ENCODE measurements at regions not wholly inside any gene's neighbourhood (a gene's known extent, or its start where the extent isn't known, plus 50 kb on each side); places are given as distances from the start of the nearest gene placed in this dataset.

DNA sequence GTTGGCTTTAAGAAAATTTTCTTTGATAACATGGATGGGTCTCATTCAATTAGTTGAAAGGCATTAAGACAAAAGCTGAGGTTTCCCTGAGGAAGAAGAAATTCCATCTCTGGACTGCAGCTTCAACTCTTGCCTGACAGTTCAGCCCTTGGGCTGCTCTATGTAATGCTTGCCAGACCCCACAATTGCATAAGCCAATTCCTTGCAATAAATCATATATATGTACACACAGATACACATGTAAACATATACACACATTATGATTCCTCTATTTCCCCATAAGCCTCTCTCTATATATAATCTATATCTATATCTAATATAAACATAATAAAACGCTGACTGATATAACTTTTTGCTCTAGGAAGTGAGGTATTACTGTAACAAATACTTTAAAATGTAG is 301.5 kb upstream of the PRMT6 start:
- ATAC-seq (replicated peaks) (no peak), DNase-seq (no peak)
- H3K36me3 Mint-ChIP-seq: no peaks in the 10 kb centered on the region
- no peaks in the 10 kb centered on the region for H3K27me3 Mint-ChIP-seq
- no peak overlapping the region for H3K27ac Mint-ChIP-seq
- no peak overlapping the region for H3K4me3 Mint-ChIP-seq
- H3K4me1 Mint-ChIP-seq: no peaks in the 10 kb centered on the region
- H3K9me3 Mint-ChIP-seq: no peaks in the 10 kb centered on the region

DNA sequence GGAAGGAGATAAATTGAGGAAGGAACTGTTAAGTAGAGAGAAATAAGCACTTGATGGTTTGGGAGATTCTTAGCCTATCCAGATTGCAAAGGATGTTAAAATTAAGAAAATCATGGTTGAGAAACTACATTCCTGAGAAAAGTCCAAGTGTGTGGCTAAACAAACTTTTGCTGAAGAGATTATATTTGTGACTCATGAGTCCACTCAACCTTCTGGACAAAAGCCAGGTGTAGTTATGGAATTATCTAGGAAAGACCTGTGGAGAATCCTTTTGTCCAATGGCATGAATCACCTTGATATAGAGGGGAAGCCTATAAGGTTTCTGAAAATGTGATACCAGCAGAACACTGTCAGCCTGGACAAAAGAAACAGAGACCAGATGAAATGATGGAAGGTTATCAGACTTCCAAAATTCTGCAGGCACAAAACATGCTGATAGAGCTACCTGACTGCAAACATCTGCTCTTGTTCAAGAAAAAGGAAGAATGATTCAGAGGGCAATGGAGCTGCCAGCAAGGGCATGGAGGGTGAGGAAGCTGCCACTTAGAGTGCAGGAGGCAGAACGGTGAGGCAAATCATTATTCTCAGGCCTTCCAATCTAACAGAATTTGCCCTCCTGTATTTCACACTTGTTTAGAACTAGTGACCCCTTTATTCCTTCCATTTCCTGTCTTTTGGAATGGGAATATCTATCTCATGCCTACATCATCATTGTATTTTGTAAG is 300.6 kb upstream of the PRMT6 start:
- no peaks in the 10 kb centered on the region for H3K4me1 Mint-ChIP-seq
- ATAC-seq (replicated peaks) (no peak), DNase-seq (no peak)
- H3K9me3 Mint-ChIP-seq: no peaks in the 10 kb centered on the region
- H3K27ac Mint-ChIP-seq: no peak overlapping the region
- H3K27me3 Mint-ChIP-seq: no peaks in the 10 kb centered on the region
- H3K36me3 Mint-ChIP-seq: no peaks in the 10 kb centered on the region
- no peak overlapping the region for H3K4me3 Mint-ChIP-seq

DNA sequence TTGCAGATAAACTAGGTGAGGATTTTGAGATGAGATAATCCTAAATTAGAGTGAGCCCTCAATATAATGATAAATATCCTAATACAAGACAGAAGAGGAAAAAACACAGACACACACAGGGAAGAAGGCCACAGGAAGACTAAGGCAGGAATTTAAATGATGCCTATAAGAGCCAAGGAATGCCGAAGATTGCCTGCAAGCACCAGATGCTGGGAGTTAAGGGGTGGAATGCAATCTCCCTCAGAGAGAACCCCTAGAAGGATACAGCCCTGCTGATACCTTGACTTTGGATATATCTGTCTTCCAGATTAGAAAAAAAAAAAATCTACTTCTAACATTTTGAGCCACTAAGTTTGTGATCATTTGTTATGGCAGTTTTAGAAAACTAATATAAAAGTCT is 299.7 kb upstream of the PRMT6 start:
- Mint-ChIP-seq H3K9me3 (no peaks in the 10 kb centered on the region), H3K4me1 (no peaks in the 10 kb centered on the region), H3K27me3 (no peaks in the 10 kb centered on the region), H3K27ac (no peak overlapping the region), H3K4me3 (no peak overlapping the region), H3K36me3 (no peaks in the 10 kb centered on the region)
- DNase-seq: no peak
- no peak for ATAC-seq (replicated peaks)

DNA sequence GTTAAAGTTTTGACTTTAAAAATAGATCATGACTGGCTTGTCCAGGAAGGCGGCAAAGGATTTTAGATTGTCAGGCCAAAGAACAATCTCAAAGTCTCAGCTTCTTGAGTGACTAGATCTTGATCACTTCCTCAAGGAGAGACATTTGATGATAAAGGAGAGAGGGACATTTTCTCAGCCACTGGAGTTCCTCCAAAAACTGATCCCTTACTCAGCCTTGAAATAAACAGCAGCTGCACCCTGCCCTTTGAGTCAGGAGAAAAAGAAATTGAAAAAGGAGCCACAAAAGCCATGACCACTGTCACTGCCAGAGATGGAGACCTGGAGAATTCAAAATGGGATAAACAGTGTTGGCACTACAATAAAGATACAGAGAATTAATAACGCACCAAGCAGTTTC is 288.4 kb upstream of the PRMT6 start:
- H3K4me1 Mint-ChIP-seq: no peaks in the 10 kb centered on the region
- ATAC-seq (replicated peaks) (no peak), DNase-seq (no peak)
- H3K27ac Mint-ChIP-seq: no peak overlapping the region
- H3K27me3 Mint-ChIP-seq: no peaks in the 10 kb centered on the region
- H3K9me3 Mint-ChIP-seq: peaks cover 2 to 6% of the 10 kb centered on the region in 2 donors
- no peaks in the 10 kb centered on the region for H3K36me3 Mint-ChIP-seq
- H3K4me3 Mint-ChIP-seq: no peak overlapping the region

GRCh38 chr1:106768501-106768900 is 288.0 kb upstream of the PRMT6 start:
- H3K27me3 Mint-ChIP-seq: no peaks in the 10 kb centered on the region
- ATAC-seq (replicated peaks) (no peak), DNase-seq (no peak)
- no peak overlapping the region for H3K4me3 Mint-ChIP-seq
- H3K4me1 Mint-ChIP-seq: no peaks in the 10 kb centered on the region
- peaks cover 6 to 11% of the 10 kb centered on the region in 2 donors for H3K9me3 Mint-ChIP-seq
- H3K27ac Mint-ChIP-seq: no peak overlapping the region
- no peaks in the 10 kb centered on the region for H3K36me3 Mint-ChIP-seq

DNA sequence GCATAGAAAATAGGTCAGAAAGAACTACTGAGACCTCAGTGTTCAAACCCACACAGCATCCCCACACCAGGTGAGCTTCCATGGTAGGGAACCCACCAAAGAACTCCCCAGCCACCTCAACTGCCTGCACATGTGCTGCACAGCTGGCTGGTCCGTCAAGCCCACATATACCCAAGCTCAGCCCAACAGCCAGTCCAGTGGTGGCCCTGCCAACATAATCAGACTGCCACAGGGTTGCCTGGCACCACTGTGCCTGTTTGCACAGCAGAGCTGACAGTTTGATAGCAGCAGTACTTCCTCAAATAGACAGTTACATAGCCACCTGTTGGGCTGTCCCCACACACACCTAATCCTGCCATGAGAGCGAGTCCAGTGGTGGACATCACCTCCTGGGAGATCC is 283.3 kb upstream of the PRMT6 start:
- H3K4me1 Mint-ChIP-seq: no peaks in the 10 kb centered on the region
- no peaks in the 10 kb centered on the region for H3K27me3 Mint-ChIP-seq
- peaks cover 15% of the 10 kb centered on the region in 2 donors for H3K9me3 Mint-ChIP-seq
- H3K4me3 Mint-ChIP-seq: no peak overlapping the region
- H3K27ac Mint-ChIP-seq: no peak overlapping the region
- DNase-seq (no peak), ATAC-seq (replicated peaks) (no peak)
- H3K36me3 Mint-ChIP-seq: no peaks in the 10 kb centered on the region

DNA sequence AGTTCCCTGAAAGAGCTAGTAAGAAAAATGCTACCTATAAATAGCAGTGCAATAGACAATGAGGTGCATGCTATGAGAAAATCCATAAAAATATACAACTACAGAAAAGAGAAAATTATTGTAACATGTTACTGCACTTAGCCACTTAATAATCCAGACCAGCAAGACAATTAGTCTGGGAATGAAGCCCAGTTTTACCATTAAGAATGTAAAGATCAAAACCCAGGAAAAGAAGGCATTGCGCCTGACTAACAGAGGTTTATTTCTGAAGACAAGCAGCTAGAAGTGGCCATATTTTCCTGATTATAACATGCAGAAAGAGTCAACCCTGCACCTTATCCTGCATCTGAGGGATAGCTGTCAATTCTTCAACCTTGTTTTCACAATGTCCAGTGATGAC is 276.4 kb upstream of the PRMT6 start:
- no peaks in the 10 kb centered on the region for H3K27me3 Mint-ChIP-seq
- no peaks in the 10 kb centered on the region for H3K4me1 Mint-ChIP-seq
- no peak for DNase-seq
- H3K27ac Mint-ChIP-seq: no peak overlapping the region
- no peak for ATAC-seq (replicated peaks)
- H3K4me3 Mint-ChIP-seq: no peak overlapping the region
- peaks cover 0 to 2% of the 10 kb centered on the region in 2 donors for H3K9me3 Mint-ChIP-seq
- H3K36me3 Mint-ChIP-seq: no peaks in the 10 kb centered on the region

GRCh38 chr1:106780806-106781569 is 275.5 kb upstream of the PRMT6 start:
- H3K27me3 Mint-ChIP-seq: no peaks in the 10 kb centered on the region
- no peak for ATAC-seq (replicated peaks)
- no peak overlapping the region for H3K27ac Mint-ChIP-seq
- DNase-seq: no peak
- no peaks in the 10 kb centered on the region for H3K4me1 Mint-ChIP-seq
- H3K4me3 Mint-ChIP-seq: no peak overlapping the region
- H3K36me3 Mint-ChIP-seq: no peaks in the 10 kb centered on the region
- no peaks in the 10 kb centered on the region for H3K9me3 Mint-ChIP-seq

- DNase-seq (no peak), ATAC-seq (replicated peaks) (no peak)
- no peaks in the 10 kb centered on the region for H3K36me3 Mint-ChIP-seq
- no peak overlapping the region for H3K27ac Mint-ChIP-seq
- no peaks in the 10 kb centered on the region for H3K9me3 Mint-ChIP-seq
- H3K4me1 Mint-ChIP-seq: no peaks in the 10 kb centered on the region
- H3K27me3 Mint-ChIP-seq: no peaks in the 10 kb centered on the region
- no peak overlapping the region for H3K4me3 Mint-ChIP-seq
These were observed 271.3 kb upstream of the PRMT6 start for GRCh38 chr1:106785176-106785575.

DNA sequence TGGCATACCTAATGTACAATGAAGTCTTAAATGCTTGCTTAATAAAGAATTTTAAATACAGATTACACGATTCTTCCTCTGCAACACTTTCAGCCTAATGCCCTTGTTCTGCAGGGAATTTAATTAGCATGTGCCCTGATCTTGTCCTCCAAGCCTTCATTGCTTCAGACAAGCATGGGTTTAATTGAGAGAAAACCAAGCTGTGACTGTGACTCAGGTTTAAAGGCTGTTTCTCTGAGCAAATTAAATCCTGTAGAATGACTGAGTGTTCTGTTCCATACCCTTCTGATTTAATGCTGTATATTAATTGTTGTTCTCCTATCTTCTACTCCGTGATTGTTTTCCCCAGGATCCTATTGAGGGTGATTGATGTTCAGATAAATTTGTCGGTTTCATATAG is 269.0 kb upstream of the PRMT6 start:
- Mint-ChIP-seq H3K36me3 (no peaks in the 10 kb centered on the region), H3K4me1 (no peaks in the 10 kb centered on the region), H3K4me3 (no peak overlapping the region), H3K27ac (no peak overlapping the region), H3K9me3 (peaks cover 0 to 1% of the 10 kb centered on the region in 2 donors), H3K27me3 (no peaks in the 10 kb centered on the region)
- DNase-seq (no peak), ATAC-seq (replicated peaks) (no peak)

DNA sequence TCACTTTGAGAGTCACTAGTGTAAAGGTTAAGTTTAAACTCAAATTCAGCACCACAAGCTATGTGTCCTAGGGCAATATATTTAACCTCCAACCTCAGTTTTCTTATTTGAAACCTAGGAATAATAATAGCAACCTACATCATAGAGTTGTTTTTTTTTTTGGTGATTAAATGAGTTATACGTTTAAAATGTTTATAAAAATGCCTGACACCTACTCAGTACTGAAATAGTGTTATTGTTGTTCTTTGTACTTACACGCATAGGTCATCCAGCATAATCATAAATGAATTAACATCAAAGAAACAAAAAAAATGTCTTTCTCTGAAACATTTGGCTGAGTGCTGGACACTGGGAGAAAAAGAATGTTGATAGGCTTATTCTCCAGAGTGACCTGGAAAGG is 266.8 kb upstream of the PRMT6 start:
- H3K4me1 Mint-ChIP-seq: no peaks in the 10 kb centered on the region
- ATAC-seq (replicated peaks) (no peak), DNase-seq (no peak)
- H3K36me3 Mint-ChIP-seq: no peaks in the 10 kb centered on the region
- H3K9me3 Mint-ChIP-seq: peaks cover 0 to 1% of the 10 kb centered on the region in 2 donors
- H3K27ac Mint-ChIP-seq: no peak overlapping the region
- H3K27me3 Mint-ChIP-seq: no peaks in the 10 kb centered on the region
- no peak overlapping the region for H3K4me3 Mint-ChIP-seq

- H3K4me1 Mint-ChIP-seq: no peaks in the 10 kb centered on the region
- no peaks in the 10 kb centered on the region for H3K27me3 Mint-ChIP-seq
- ATAC-seq (replicated peaks): no peak
These were observed 265.4 kb upstream of the PRMT6 start for GRCh38 chr1:106791041-106791440.

DNA sequence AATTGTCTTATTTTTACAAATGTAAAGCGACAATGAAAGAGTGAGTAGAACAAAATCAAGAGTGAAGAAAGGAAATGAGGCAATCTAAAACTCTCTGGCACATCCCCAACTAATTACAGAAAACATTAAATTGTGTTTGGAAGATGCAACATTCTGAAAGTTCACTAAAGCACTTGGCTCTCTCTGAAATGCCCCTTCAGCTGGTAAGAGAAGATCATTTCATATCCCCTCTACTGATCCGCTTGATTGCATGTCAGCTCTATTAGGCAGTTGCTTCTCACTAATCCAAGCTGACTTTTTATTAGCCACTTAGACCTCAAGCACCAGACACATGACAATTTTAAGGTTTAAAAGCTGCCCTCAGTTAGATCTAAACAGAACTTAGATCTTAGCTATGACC is 262.8 kb upstream of the PRMT6 start:
- H3K4me1 Mint-ChIP-seq: no peaks in the 10 kb centered on the region
- H3K27ac Mint-ChIP-seq: no peak overlapping the region

More at GRCh38 chr1:106791041-106791440, 265.4 kb upstream of the PRMT6 start:
- Mint-ChIP-seq H3K27ac (no peak overlapping the region), H3K4me3 (no peak overlapping the region), H3K36me3 (no peaks in the 10 kb centered on the region), H3K9me3 (peaks cover 0 to 1% of the 10 kb centered on the region in 2 donors)
- DNase-seq: no peak

GRCh38 chr1:106798991-106799390 is 257.5 kb upstream of the PRMT6 start:
- no peaks in the 10 kb centered on the region for H3K9me3 Mint-ChIP-seq
- no peaks in the 10 kb centered on the region for H3K36me3 Mint-ChIP-seq
- no peak overlapping the region for H3K27ac Mint-ChIP-seq
- no peaks in the 10 kb centered on the region for H3K27me3 Mint-ChIP-seq
- H3K4me1 Mint-ChIP-seq: no peaks in the 10 kb centered on the region
- no peak overlapping the region for H3K4me3 Mint-ChIP-seq
- no peak for DNase-seq
- ATAC-seq (replicated peaks): no peak

More for the DNA sequence above, 262.8 kb upstream of the PRMT6 start:
- ATAC-seq (replicated peaks): no peak
- DNase-seq: no peak
- Mint-ChIP-seq H3K9me3 (peaks cover 0 to 1% of the 10 kb centered on the region in 2 donors), H3K36me3 (no peaks in the 10 kb centered on the region), H3K27me3 (no peaks in the 10 kb centered on the region), H3K4me3 (no peak overlapping the region)

GRCh38 chr1:106802181-106802580 is 254.3 kb upstream of the PRMT6 start:
- H3K4me1 Mint-ChIP-seq: no peaks in the 10 kb centered on the region
- H3K27ac Mint-ChIP-seq: no peak overlapping the region
- no peak for ATAC-seq (replicated peaks)
- no peak for DNase-seq
- H3K9me3 Mint-ChIP-seq: no peaks in the 10 kb centered on the region
- no peaks in the 10 kb centered on the region for H3K36me3 Mint-ChIP-seq
- H3K4me3 Mint-ChIP-seq: no peak overlapping the region
- H3K27me3 Mint-ChIP-seq: no peaks in the 10 kb centered on the region

Measured in stimulated activated naive B cell treated with anti-CD40 and anti-IgM and Interleukin-4, amounts not matched to agents 10 μg/mL and 1 μg/mL and 100 μg/mL, for 72 hours (primary cell).